ENCODE measurements at regions not wholly inside any gene's neighbourhood (a gene's known extent, or its start where the extent isn't known, plus 50 kb on each side); places are given as distances from the start of the nearest gene placed in this dataset.

DNA sequence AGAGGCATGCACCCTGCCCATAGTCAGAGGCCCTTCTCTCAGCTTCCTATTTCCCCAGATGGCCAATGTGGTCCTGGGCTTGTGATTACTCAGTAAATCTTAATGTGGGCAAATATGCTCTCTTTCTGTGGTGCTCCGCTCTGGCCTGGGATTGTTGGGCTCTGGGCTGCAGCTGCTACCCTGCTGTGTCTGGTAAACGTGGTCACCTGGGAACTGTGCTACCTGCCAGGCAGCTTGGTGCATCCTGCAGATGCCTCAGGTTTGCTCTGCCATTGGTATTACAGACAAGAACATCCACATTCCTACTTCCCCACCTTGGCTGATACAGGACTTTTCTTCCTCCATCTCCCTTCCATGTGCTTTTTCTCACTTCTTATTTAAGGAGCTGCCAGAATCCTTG is 611.5 kb upstream of the IMPG1 start:
- no peaks in the 10 kb centered on the region for H3K36me3 Mint-ChIP-seq (ENCODE audit: low read depth)
- H3K27me3 Mint-ChIP-seq (ENCODE audit: insufficient read depth): peaks cover 4% of the 10 kb centered on the region
- H3K4me3 Mint-ChIP-seq: no peak overlapping the region
- no peak overlapping the region for H3K27ac Mint-ChIP-seq
- DNase-seq: no peak
- no peaks in the 10 kb centered on the region for H3K4me1 Mint-ChIP-seq (ENCODE audit: low read depth)
- H3K9me3 Mint-ChIP-seq: no peaks in the 10 kb centered on the region
- TF ChIP-seq, protein P1, sequence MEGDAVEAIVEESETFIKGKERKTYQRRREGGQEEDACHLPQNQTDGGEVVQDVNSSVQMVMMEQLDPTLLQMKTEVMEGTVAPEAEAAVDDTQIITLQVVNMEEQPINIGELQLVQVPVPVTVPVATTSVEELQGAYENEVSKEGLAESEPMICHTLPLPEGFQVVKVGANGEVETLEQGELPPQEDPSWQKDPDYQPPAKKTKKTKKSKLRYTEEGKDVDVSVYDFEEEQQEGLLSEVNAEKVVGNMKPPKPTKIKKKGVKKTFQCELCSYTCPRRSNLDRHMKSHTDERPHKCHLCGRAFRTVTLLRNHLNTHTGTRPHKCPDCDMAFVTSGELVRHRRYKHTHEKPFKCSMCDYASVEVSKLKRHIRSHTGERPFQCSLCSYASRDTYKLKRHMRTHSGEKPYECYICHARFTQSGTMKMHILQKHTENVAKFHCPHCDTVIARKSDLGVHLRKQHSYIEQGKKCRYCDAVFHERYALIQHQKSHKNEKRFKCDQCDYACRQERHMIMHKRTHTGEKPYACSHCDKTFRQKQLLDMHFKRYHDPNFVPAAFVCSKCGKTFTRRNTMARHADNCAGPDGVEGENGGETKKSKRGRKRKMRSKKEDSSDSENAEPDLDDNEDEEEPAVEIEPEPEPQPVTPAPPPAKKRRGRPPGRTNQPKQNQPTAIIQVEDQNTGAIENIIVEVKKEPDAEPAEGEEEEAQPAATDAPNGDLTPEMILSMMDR (IDR thresholded peaks at IDR 0.05): no peak

DNA sequence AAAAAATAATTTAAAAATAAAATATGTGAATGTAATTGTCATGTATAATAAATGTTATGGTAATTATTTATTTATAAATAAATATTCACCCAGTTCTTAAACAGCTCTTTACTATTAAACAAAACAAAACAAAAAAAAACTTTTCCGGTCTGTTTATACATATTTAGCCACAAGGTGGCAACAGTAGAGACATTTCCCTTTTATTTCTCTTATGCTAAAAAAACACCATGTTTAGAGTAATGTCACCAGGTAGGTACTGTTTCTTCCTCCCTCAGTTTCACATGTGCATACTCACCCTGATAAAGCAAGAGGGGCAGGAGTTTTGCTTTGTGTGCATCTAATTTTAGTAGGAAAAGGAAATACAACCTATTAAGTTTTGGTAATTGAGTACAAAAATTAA is 610.4 kb upstream of the IMPG1 start:
- no peaks in the 10 kb centered on the region for H3K9me3 Mint-ChIP-seq
- no peaks in the 10 kb centered on the region for H3K36me3 Mint-ChIP-seq (ENCODE audit: low read depth)
- no peaks in the 10 kb centered on the region for H3K4me1 Mint-ChIP-seq (ENCODE audit: low read depth)
- peaks cover 4% of the 10 kb centered on the region for H3K27me3 Mint-ChIP-seq (ENCODE audit: insufficient read depth)
- TF ChIP-seq, protein P1 (IDR thresholded peaks at IDR 0.05): peak; percentile 80
- no peak overlapping the region for H3K4me3 Mint-ChIP-seq
- no peak overlapping the region for H3K27ac Mint-ChIP-seq
- DNase-seq: peak; percentile 11

DNA sequence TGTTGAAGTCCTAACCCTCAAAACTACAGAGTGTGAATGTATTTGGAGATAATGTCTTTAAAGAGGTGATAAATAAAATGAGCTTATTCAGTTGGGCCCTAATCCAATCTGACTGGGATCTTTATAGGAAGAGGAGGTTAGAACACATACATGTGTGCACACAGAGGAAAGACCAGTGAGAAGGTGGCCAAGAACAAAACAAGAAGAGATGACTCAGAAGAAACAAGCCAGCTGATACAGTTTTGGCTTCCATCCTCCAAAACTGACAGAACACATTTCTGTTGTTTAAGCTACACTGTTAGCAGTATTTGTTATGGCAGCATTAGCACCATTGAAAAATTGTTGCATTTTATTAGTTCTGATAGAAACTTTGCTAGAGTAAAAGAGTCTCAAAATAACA is 609.3 kb upstream of the IMPG1 start:
- H3K36me3 Mint-ChIP-seq (ENCODE audit: low read depth): no peaks in the 10 kb centered on the region
- H3K9me3 Mint-ChIP-seq: no peaks in the 10 kb centered on the region
- DNase-seq: no peak
- no peak overlapping the region for H3K4me3 Mint-ChIP-seq
- TF ChIP-seq, protein P1 (IDR thresholded peaks at IDR 0.05): no peak
- no peak overlapping the region for H3K27ac Mint-ChIP-seq
- H3K4me1 Mint-ChIP-seq (ENCODE audit: low read depth): no peaks in the 10 kb centered on the region
- H3K27me3 Mint-ChIP-seq (ENCODE audit: insufficient read depth): peaks cover 4% of the 10 kb centered on the region

DNA sequence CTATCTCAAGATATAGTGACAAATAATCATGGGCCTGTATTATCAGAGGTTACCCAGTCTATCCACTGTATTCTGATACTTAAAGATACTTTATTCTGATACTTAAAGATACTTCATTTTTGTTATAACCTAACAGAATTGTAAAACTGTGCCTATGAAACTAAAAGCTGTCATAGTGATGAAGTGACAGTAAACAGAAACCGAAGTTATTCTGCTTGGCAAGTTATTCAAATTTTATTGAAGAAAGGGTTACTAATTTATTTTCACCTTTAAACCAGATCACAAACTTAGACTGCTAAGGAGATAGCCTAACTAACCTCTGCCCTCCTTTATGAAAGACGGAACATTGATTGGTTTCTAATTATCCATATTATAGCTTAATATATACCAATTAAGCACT is 604.6 kb upstream of the IMPG1 start:
- Mint-ChIP-seq H3K4me3 (no peak overlapping the region), H3K9me3 (no peaks in the 10 kb centered on the region), H3K27ac (no peak overlapping the region), H3K27me3 (ENCODE audit: insufficient read depth) (peaks cover 3% of the 10 kb centered on the region; the same call in 1 of the 2 replicates), H3K4me1 (ENCODE audit: low read depth) (no peaks in the 10 kb centered on the region), H3K36me3 (ENCODE audit: low read depth) (no peaks in the 10 kb centered on the region)
- DNase-seq: no peak
- TF ChIP-seq, protein P1 (IDR thresholded peaks at IDR 0.05): no peak

DNA sequence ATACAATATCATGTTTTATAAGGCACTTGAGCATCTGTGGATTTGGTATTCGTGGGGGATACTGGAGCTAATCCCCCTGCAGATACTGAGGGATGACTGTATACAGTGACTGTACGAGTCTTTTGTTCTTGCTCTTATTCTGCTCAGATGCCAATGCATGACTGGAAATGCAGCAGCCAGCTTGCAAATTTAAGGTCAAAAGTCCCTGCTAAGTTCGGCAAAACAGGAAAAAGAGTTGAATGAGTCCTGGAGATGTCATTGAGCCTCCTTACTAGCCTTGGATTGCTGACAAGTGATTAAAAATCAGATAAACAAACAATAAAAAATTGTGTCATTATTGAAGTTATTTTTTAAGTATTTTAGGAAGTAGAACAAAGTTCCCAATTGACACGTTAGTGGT is 599.3 kb upstream of the IMPG1 start:
- Mint-ChIP-seq H3K27me3 (ENCODE audit: insufficient read depth) (peaks cover 4% of the 10 kb centered on the region; the same call in 1 of the 2 replicates), H3K27ac (no peak overlapping the region), H3K9me3 (no peaks in the 10 kb centered on the region), H3K4me3 (no peak overlapping the region), H3K36me3 (ENCODE audit: low read depth) (no peaks in the 10 kb centered on the region), H3K4me1 (ENCODE audit: low read depth) (no peaks in the 10 kb centered on the region)
- TF ChIP-seq, protein P1 (IDR thresholded peaks at IDR 0.05): no peak
- DNase-seq: no peak

DNA sequence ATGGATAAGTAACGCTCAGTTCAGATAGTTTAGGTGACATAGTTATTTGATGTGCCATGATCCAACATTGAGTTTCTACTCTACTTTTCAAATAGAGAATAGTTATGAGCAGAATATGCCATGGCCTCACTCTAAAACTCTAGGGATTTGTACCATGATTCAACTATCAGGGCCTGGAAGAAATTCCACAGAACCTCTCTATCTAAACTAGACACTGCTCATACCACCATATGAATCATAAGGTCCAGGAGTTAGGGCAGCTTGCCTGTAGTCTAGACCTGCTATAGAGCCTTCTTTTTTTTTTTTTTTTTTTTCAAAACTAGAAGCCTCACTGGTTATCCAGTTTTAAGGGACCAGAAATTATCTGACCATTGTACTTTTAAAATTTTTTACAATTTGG is 571.8 kb upstream of the IMPG1 start:
- Mint-ChIP-seq H3K36me3 (ENCODE audit: low read depth) (no peaks in the 10 kb centered on the region), H3K4me1 (ENCODE audit: low read depth) (no peaks in the 10 kb centered on the region), H3K27ac (no peak overlapping the region), H3K27me3 (ENCODE audit: insufficient read depth) (no peaks in the 10 kb centered on the region; the same call in 1 of the 2 replicates), H3K4me3 (no peak overlapping the region), H3K9me3 (peaks cover 26% of the 10 kb centered on the region)
- TF ChIP-seq, protein P1 (IDR thresholded peaks at IDR 0.05): no peak
- DNase-seq: no peak
